ENCODE measurements at regions not wholly inside any gene's neighbourhood (a gene's known extent, or its start where the extent isn't known, plus 50 kb on each side); places are given as distances from the start of the nearest gene placed in this dataset.

DNA sequence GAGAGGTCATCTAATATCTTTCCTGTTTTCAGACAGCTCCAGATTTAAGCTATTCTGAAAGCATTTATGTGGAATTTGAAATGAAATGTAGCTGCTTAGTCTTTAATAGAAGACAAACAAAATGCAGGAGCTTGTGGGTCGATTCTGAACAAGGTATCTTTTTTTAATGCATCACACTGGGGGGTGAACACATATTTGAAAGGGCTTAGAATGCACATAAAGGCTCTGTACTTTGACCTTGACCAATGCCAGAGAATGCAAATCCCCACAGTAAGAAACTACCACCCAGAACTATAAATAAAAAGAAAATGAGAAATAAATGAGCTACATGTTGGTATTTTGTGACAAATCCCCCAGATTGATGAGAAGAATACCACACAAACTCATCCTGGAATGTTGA lies 489.3 kb downstream of the PIK3C3 start:
- TF ChIP-seq POLR2A (IDR thresholded peaks at IDR 0.05) (no peak), EP300 (IDR thresholded peaks at IDR 0.05) (no peak)
- TF ChIP-seq, protein P1, sequence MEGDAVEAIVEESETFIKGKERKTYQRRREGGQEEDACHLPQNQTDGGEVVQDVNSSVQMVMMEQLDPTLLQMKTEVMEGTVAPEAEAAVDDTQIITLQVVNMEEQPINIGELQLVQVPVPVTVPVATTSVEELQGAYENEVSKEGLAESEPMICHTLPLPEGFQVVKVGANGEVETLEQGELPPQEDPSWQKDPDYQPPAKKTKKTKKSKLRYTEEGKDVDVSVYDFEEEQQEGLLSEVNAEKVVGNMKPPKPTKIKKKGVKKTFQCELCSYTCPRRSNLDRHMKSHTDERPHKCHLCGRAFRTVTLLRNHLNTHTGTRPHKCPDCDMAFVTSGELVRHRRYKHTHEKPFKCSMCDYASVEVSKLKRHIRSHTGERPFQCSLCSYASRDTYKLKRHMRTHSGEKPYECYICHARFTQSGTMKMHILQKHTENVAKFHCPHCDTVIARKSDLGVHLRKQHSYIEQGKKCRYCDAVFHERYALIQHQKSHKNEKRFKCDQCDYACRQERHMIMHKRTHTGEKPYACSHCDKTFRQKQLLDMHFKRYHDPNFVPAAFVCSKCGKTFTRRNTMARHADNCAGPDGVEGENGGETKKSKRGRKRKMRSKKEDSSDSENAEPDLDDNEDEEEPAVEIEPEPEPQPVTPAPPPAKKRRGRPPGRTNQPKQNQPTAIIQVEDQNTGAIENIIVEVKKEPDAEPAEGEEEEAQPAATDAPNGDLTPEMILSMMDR (IDR thresholded peaks at IDR 0.05) = no peak
